ENCODE measurements at regions not wholly inside any gene's neighbourhood (a gene's known extent, or its start where the extent isn't known, plus 50 kb on each side); places are given as distances from the start of the nearest gene placed in this dataset.
A peak's percentile ranks its signal among the peaks of the same experiment; 100 is the strongest.

GRCh38 chr9:78115073-78115472 lies 83.5 kb upstream of the GNAQ start:
- Histone ChIP-seq H4K91ac (ENCODE audit: insufficient read depth, low read depth, low read length) (no peak overlapping the region), H3K9me3 (ENCODE audit: control insufficient read depth, insufficient read depth, low read length) (no peaks in the 10 kb centered on the region), H2BK5ac (ENCODE audit: low read depth, low read length, poor library complexity, severe bottlenecking) (no peak overlapping the region), H2BK15ac (ENCODE audit: low read depth, low read length) (no peak overlapping the region), H3K36me3 (ENCODE audit: control insufficient read depth, insufficient read depth, low read length) (no peaks in the 10 kb centered on the region), H3K79me1 (ENCODE audit: low read depth in 1 of 2, low read length in 2 of 2) (no peaks in the 10 kb centered on the region), H3K4me2 (ENCODE audit: low read depth, low read length) (no peak overlapping the region), H2BK20ac (ENCODE audit: low read depth, low read length) (no peak overlapping the region), H3K23ac (ENCODE audit: low read depth, low read length) (no peak overlapping the region), H2BK120ac (ENCODE audit: low read depth, low read length) (no peak overlapping the region), H4K8ac (ENCODE audit: low read depth in 2 of 2, low read length in 2 of 2) (no peak overlapping the region), H3K27ac (ENCODE audit: insufficient read depth, low read length) (no peak overlapping the region), H3K9me1 (ENCODE audit: insufficient read depth, low read length) (no peaks in the 10 kb centered on the region), H3K4me3 (ENCODE audit: insufficient read depth, low read depth, low read length) (no peak overlapping the region), H2AFZ (replicated peaks; ENCODE audit: low read length, poor library complexity) (no peak overlapping the region), H4K20me1 (ENCODE audit: insufficient read depth, low read length) (no peaks in the 10 kb centered on the region), H3K4me1 (ENCODE audit: control insufficient read depth, insufficient read depth, low read length) (no peaks in the 10 kb centered on the region), H3K9ac (ENCODE audit: low read depth, low read length) (no peak overlapping the region), H3K27me3 (ENCODE audit: control insufficient read depth, insufficient read depth, low read length) (no peaks in the 10 kb centered on the region; the same call in 1 of the 2 replicates), H3K14ac (replicated peaks; ENCODE audit: low read depth, low read length) (no peak overlapping the region), H2AK9ac (replicated peaks; ENCODE audit: low read depth, low read length, poor library complexity) (no peak overlapping the region), H4K5ac (ENCODE audit: low read depth, low read length) (no peak overlapping the region), H3K56ac (ENCODE audit: extremely low read depth, insufficient read depth, low read length) (no peak overlapping the region), H3K18ac (ENCODE audit: low read depth, low read length) (no peak overlapping the region), H3K4ac (ENCODE audit: low read depth, low read length) (no peak overlapping the region), H2AK5ac (ENCODE audit: low read depth, low read length) (no peak overlapping the region)
- DNase-seq, result no peak
- ATAC-seq (ENCODE audit: low read depth), result no peak
- TF ChIP-seq, protein P1, sequence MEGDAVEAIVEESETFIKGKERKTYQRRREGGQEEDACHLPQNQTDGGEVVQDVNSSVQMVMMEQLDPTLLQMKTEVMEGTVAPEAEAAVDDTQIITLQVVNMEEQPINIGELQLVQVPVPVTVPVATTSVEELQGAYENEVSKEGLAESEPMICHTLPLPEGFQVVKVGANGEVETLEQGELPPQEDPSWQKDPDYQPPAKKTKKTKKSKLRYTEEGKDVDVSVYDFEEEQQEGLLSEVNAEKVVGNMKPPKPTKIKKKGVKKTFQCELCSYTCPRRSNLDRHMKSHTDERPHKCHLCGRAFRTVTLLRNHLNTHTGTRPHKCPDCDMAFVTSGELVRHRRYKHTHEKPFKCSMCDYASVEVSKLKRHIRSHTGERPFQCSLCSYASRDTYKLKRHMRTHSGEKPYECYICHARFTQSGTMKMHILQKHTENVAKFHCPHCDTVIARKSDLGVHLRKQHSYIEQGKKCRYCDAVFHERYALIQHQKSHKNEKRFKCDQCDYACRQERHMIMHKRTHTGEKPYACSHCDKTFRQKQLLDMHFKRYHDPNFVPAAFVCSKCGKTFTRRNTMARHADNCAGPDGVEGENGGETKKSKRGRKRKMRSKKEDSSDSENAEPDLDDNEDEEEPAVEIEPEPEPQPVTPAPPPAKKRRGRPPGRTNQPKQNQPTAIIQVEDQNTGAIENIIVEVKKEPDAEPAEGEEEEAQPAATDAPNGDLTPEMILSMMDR (conservative IDR thresholded peaks at IDR 0.05; ENCODE audit: low read depth, low read length), result peak; percentile 23; the same call in 1 of the 2 replicates
- TF ChIP-seq, protein P2, sequence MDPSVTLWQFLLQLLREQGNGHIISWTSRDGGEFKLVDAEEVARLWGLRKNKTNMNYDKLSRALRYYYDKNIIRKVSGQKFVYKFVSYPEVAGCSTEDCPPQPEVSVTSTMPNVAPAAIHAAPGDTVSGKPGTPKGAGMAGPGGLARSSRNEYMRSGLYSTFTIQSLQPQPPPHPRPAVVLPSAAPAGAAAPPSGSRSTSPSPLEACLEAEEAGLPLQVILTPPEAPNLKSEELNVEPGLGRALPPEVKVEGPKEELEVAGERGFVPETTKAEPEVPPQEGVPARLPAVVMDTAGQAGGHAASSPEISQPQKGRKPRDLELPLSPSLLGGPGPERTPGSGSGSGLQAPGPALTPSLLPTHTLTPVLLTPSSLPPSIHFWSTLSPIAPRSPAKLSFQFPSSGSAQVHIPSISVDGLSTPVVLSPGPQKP (IDR thresholded peaks at IDR 0.05; ENCODE audit: borderline replicate concordance, low read depth, low read length), result no peak
- TF ChIP-seq MAZ (IDR thresholded peaks at IDR 0.05; ENCODE audit: borderline replicate concordance, low read depth, low read length) (no peak), BHLHE40 (IDR thresholded peaks at IDR 0.05; ENCODE audit: low read depth, low read length) (no peak), POLR2A (IDR thresholded peaks at IDR 0.05; ENCODE audit: low read depth, low read length) (no peak), NFE2L2 (IDR thresholded peaks at IDR 0.05; ENCODE audit: low read depth, low read length) (no peak), RAD21 (IDR thresholded peaks at IDR 0.05; ENCODE audit: low read length) (no peak)
- CTCF ChIA-PET, result no interaction called here
- POLR2A ChIA-PET (ENCODE audit: unreplicated experiment), result no interaction called here
- dilution Hi-C loops (cut with HindIII; ENCODE audit: low sequenced_read_pairs, unreplicated experiment) (no loop called here), in situ Hi-C loops (cut with MboI; ENCODE audit: low sequenced_read_pairs) (no loop called here), intact Hi-C loops (cut with micrococcal nuclease) (no loop called here)
- WGBS, 2 experiments (ENCODE audit: extremely low coverage in 2 of 2, insufficient read length in 1 of 2), result 100% methylated on average over 1 of the region's 1 CpG; no CpG with 5 or more reads in 1 of the 2 experiments
- BruUV-seq (replicated peaks), result no TSS peak

Measured in IMR-90 (cell line).